Uterus (tissue), 3 donors: ENCODE measurements at regions not wholly inside any gene's neighbourhood (a gene's known extent, or its start where the extent isn't known, plus 50 kb on each side); places are given as distances from the start of the nearest gene placed in this dataset.

Experiments
- DNase-seq, 2 donors: peaks; one replicate each; pipeline ENCODE4 v3.0.0-alpha.2; 2019 to 2020
- H3K27ac ChIP-seq, 2 donors: fragments of 200-600 bp; sonication (generic); 1 replicate in 1 of 2; 2 replicates in 1 of 2; pipeline ENCODE4 v1.5.1; 2016 to 2018
- H3K27me3 ChIP-seq, 2 donors: fragments of 200-600 bp; sonication (generic); one replicate each; pipeline ENCODE4 v1.5.1; 2018 to 2019; ENCODE audit warnings: control low read depth in 1 of 2
- H3K36me3 ChIP-seq, 2 donors: fragments of 200-600 bp; sonication (generic); one replicate each; pipeline ENCODE4 v1.5.1; 2019; ENCODE audit warnings: control low read depth in 1 of 2
- H3K4me1 ChIP-seq, 2 donors: fragments of 200-600 bp; sonication (generic); one replicate each; pipeline ENCODE4 v1.5.1; 2018 to 2019; ENCODE audit warnings: control low read depth in 1 of 2
- H3K4me3 ChIP-seq, 2 donors: fragments of 200-600 bp; sonication (generic); 1 replicate in 1 of 2; 2 replicates in 1 of 2; pipeline ENCODE4 v1.5.1; 2018 to 2019; ENCODE audit warnings: mild to moderate bottlenecking in 1 of 2
- H3K9me3 ChIP-seq, 2 donors: fragments of 200-600 bp; sonication (generic); one replicate each; pipeline ENCODE4 v1.5.1; 2019; ENCODE audit warnings: control low read depth in 1 of 2
- POLR2A ChIP-seq, 2 donors: fragments of 450-650 bp; IDR thresholded peaks; one replicate each; pipeline ENCODE4 v1.6.1; 2016; ENCODE audit warnings: antibody characterized with exemption in 2 of 2, mild to moderate bottlenecking in 1 of 2, moderate library complexity in 1 of 2
- intact Hi-C: fragments of 100-400 bp; cut with DNase I; formaldehyde crosslinking; loops from one replicate; pipeline ENCODE4 v1.15.1; 2023; ENCODE audit warnings: low total_unique reads
- TF ChIP-seq, protein P1 (sequence below), 4 experiments: fragments of 200-600 bp in 2 of 4; fragments of 450-650 bp in 2 of 4; sonication (generic) in 2 of 4; IDR thresholded peaks; one replicate each; pipeline ENCODE4 v1.5.1; 2016 to 2019; ENCODE audit warnings: antibody characterized with exemption in 4 of 4, mild to moderate bottlenecking in 2 of 4, moderate library complexity in 1 of 4
- donor health status: DM: yes; HTN: yes; CAD: no.

DNA sequence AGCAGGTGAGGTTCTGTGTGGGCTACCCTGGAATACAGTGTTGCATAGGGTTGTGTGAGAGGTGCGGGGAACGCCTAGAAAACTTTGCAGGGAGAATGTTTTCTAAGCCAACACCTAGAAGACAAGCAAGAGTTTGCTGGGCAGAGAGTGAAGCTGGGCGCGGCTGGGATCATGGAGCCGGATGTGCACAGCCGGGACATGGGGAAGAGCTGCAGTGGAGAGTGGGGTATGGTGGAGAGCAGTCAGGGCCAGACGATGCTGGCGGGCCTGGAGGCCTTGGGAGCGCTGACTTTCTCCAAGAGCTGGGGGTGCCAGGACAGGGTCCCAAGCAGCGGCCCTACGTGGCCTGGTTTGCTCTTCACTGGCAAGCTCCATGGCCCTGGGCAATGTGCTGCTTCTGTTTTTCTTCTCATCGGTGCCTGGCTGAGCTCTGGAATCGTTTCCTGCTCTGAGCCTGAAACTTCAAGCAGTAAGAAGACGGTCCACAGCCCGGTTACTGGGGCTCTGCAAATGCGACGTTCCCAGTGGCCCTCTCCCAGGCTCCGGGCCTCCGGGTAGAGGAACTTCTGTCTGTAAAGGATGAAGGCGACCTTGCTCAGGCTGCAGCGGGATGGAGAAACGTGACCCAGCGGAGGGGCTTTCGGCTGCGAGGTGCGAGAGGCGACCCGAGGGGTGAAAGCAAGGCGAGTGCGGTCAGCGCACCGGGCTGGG, 51.9 kb upstream of the CD34 start:
- Histone ChIP-seq H3K27me3 (no peaks in the 10 kb centered on the region), H3K9me3 (no peaks in the 10 kb centered on the region), H3K4me3 (peak overlapping the region; percentile 51 to 55), H3K36me3 (no peaks in the 10 kb centered on the region), H3K27ac (peak overlapping the region; percentile 86 to 96), H3K4me1 (no peaks in the 10 kb centered on the region)
- peak; percentile 42 to 54 for DNase-seq
- intact Hi-C loops, result loop anchor here (2.0 kb wide), 1 partner anchor 76 kb away; no protein-coding TSS in a partner anchor
- no peak for TF ChIP-seq POLR2A (IDR thresholded peaks at IDR 0.05)
- TF ChIP-seq, protein P1, sequence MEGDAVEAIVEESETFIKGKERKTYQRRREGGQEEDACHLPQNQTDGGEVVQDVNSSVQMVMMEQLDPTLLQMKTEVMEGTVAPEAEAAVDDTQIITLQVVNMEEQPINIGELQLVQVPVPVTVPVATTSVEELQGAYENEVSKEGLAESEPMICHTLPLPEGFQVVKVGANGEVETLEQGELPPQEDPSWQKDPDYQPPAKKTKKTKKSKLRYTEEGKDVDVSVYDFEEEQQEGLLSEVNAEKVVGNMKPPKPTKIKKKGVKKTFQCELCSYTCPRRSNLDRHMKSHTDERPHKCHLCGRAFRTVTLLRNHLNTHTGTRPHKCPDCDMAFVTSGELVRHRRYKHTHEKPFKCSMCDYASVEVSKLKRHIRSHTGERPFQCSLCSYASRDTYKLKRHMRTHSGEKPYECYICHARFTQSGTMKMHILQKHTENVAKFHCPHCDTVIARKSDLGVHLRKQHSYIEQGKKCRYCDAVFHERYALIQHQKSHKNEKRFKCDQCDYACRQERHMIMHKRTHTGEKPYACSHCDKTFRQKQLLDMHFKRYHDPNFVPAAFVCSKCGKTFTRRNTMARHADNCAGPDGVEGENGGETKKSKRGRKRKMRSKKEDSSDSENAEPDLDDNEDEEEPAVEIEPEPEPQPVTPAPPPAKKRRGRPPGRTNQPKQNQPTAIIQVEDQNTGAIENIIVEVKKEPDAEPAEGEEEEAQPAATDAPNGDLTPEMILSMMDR (IDR thresholded peaks at IDR 0.05), result no peak
